ENCODE measurements at regions not wholly inside any gene's neighbourhood (a gene's known extent, or its start where the extent isn't known, plus 50 kb on each side); places are given as distances from the start of the nearest gene placed in this dataset.

DNA sequence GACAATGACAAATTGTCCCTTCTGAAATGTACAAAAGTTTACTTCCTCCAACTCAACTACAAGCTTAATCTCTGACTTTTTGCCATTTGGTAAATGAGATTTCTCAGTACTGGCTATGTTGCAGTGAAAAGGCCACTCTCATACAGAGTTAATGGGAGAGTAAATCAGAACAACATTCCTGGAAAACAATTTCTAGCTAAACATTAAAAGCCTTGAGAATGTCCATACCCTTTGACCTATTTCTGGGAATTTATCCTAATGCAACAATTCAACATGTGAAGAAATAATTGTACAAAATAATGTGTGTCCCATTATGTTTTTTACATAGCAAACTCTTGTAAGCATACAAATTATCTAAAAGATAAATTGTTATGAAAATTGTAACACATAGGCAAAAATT lies 56.3 kb upstream of the SPEF2 start:
- DNase-seq (ENCODE audit: low read depth in 1 of 2, low spot score in 2 of 2) (no peak), FAIRE-seq (no peak)
- Histone ChIP-seq H2BK5ac (ENCODE audit: low read depth, low read length) (no peak overlapping the region), H2BK12ac (ENCODE audit: low read depth, low read length) (no peak overlapping the region), H3K56ac (replicated peaks; ENCODE audit: insufficient read length, low read depth, low read length) (no peak overlapping the region), H4K91ac (replicated peaks; ENCODE audit: insufficient read length, low read length) (no peak overlapping the region), H3K9me3 (ENCODE audit: insufficient read depth in 2 of 2, low read depth in 1 of 2, low read length in 1 of 2) (peaks cover 19 to 36% of the 10 kb centered on the region in 2 experiments), H3K4me2 (ENCODE audit: insufficient read depth in 1 of 2, low read depth in 2 of 2, low read length in 2 of 2) (no peak overlapping the region), H2AK5ac (ENCODE audit: low read depth, low read length) (no peak overlapping the region), H3K23ac (ENCODE audit: insufficient read length) (no peak overlapping the region), H2BK20ac (ENCODE audit: low read length) (no peak overlapping the region), H2AFZ (ENCODE audit: low read length) (no peak overlapping the region), H3K4me1 (replicated peaks in 1 of 4; ENCODE audit: control insufficient read depth in 3 of 4, insufficient read depth in 4 of 4, low read length in 3 of 4) (no peaks in the 10 kb centered on the region), H2BK120ac (replicated peaks; ENCODE audit: low read depth, low read length) (no peak overlapping the region), H3K27me3 (replicated peaks in 1 of 4; ENCODE audit: control insufficient read depth in 3 of 4, extremely low read depth in 1 of 4, insufficient read depth in 3 of 4, low read length in 3 of 4) (no peaks in the 10 kb centered on the region), H4K5ac (ENCODE audit: insufficient read length, low read depth, low read length) (no peak overlapping the region), H3K18ac (ENCODE audit: extremely low read depth, low read length) (no peak overlapping the region), H4K8ac (ENCODE audit: extremely low read depth, insufficient read depth, low read length) (no peak overlapping the region), H4K20me1 (replicated peaks in 1 of 2; ENCODE audit: control insufficient read depth in 1 of 2, insufficient read depth in 2 of 2, low read length in 2 of 2) (no peaks in the 10 kb centered on the region), H3K23me2 (ENCODE audit: low read depth, low read length) (no peaks in the 10 kb centered on the region), H3K79me1 (ENCODE audit: low read depth, low read length) (no peaks in the 10 kb centered on the region), H3K4ac (replicated peaks; ENCODE audit: insufficient read length, low read depth, low read length) (no peak overlapping the region), H3K4me3 (ENCODE audit: extremely low read depth in 1 of 4, insufficient read depth in 2 of 4, low read depth in 3 of 4, low read length in 4 of 4) (no peak overlapping the region), H3K9ac (replicated peaks in 1 of 4; ENCODE audit: extremely low read depth in 1 of 4, low read depth in 3 of 4, low read length in 3 of 4) (no peak overlapping the region), H3K27ac (ENCODE audit: low read depth, low read length) (no peak overlapping the region), H2BK15ac (ENCODE audit: low read length) (no peak overlapping the region), H3K79me2 (ENCODE audit: control insufficient read depth in 1 of 2, insufficient read depth in 2 of 2, low read length in 2 of 2) (no peaks in the 10 kb centered on the region), H3K14ac (ENCODE audit: insufficient read length) (no peak overlapping the region), H3K36me3 (ENCODE audit: control insufficient read depth in 2 of 4, insufficient read depth in 4 of 4, low read length in 3 of 4) (no peaks in the 10 kb centered on the region; a peak in 1 of 8 replicates)
- ChIA-PET CTCF (ENCODE audit: partially characterized antibody) (no interaction called here), POLR2A (ENCODE audit: partially characterized antibody) (no interaction called here)
- TF ChIP-seq, protein P1, sequence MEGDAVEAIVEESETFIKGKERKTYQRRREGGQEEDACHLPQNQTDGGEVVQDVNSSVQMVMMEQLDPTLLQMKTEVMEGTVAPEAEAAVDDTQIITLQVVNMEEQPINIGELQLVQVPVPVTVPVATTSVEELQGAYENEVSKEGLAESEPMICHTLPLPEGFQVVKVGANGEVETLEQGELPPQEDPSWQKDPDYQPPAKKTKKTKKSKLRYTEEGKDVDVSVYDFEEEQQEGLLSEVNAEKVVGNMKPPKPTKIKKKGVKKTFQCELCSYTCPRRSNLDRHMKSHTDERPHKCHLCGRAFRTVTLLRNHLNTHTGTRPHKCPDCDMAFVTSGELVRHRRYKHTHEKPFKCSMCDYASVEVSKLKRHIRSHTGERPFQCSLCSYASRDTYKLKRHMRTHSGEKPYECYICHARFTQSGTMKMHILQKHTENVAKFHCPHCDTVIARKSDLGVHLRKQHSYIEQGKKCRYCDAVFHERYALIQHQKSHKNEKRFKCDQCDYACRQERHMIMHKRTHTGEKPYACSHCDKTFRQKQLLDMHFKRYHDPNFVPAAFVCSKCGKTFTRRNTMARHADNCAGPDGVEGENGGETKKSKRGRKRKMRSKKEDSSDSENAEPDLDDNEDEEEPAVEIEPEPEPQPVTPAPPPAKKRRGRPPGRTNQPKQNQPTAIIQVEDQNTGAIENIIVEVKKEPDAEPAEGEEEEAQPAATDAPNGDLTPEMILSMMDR (IDR thresholded peaks at IDR 0.05; ENCODE audit: control extremely low read depth in 1 of 3, insufficient read depth in 1 of 3, low read depth in 1 of 3, low read length in 3 of 3) = no peak
- TF ChIP-seq NANOG (IDR thresholded peaks at IDR 0.05; ENCODE audit: insufficient read depth, low read depth, low read length, poor library complexity, severe bottlenecking) (no peak), MAFK (IDR thresholded peaks at IDR 0.05; ENCODE audit: low read depth, low read length) (no peak), TBP (IDR thresholded peaks at IDR 0.05; ENCODE audit: low read depth, low read length) (no peak), SAP30 (IDR thresholded peaks at IDR 0.05; ENCODE audit: insufficient read depth, insufficient replicate concordance, low read length) (no peak), PHF8 (conservative IDR thresholded peaks at IDR 0.05; ENCODE audit: low read depth, low read length) (no peak), SP4 (IDR thresholded peaks at IDR 0.05; ENCODE audit: low read length) (no peak), SIRT6 (IDR thresholded peaks at IDR 0.05; ENCODE audit: low read length) (no peak), ZNF274 (IDR thresholded peaks at IDR 0.05; ENCODE audit: borderline replicate concordance, extremely low read depth, low read length) (no peak), BRCA1 (IDR thresholded peaks at IDR 0.05; ENCODE audit: low read depth, low read length) (no peak), KDM1A (IDR thresholded peaks at IDR 0.05; ENCODE audit: borderline replicate concordance, low read length) (no peak)
- TF ChIP-seq, protein P2, sequence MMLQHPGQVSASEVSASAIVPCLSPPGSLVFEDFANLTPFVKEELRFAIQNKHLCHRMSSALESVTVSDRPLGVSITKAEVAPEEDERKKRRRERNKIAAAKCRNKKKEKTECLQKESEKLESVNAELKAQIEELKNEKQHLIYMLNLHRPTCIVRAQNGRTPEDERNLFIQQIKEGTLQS (IDR thresholded peaks at IDR 0.05; ENCODE audit: insufficient read depth, low read depth, low read length) = no peak

Data from H1 (cell line).